Liver (tissue), 8 donors: ENCODE measurements at regions not wholly inside any gene's neighbourhood (a gene's known extent, or its start where the extent isn't known, plus 50 kb on each side); places are given as distances from the start of the nearest gene placed in this dataset.

Experiments used
- DNase-seq: peaks from one replicate; pipeline ENCODE4 v3.0.0-alpha.2; 2017; ENCODE audit warnings: low spot score
- H3K27ac ChIP-seq, 2 donors: one replicate each; pipeline ENCODE4 v1.7.0; 2013; ENCODE audit warnings: inconsistent platforms in 2 of 2, low read length in 2 of 2, control low read depth in 1 of 2, low read depth in 1 of 2, mild to moderate bottlenecking in 1 of 2
- H3K27me3 ChIP-seq, 4 donors: one replicate each; pipeline versions ENCODE4 v1.6.1 to v1.7.0; 2013; ENCODE audit warnings: low read length in 3 of 4, inconsistent platforms in 1 of 4, mild to moderate bottlenecking in 1 of 4, moderate library complexity in 1 of 4; ENCODE audit not compliant: control insufficient read depth in 4 of 4, insufficient read depth in 4 of 4
- H3K36me3 ChIP-seq, 4 donors: one replicate each; pipeline versions ENCODE4 v1.6.1 to v1.7.0; 2013; ENCODE audit warnings: low read length in 3 of 4, mild to moderate bottlenecking in 3 of 4, low read depth in 1 of 4, moderate library complexity in 1 of 4; ENCODE audit not compliant: control insufficient read depth in 4 of 4, insufficient read depth in 3 of 4
- H3K4me1 ChIP-seq, 4 donors: one replicate each; pipeline versions ENCODE4 v1.6.1 to v1.7.0; 2013; ENCODE audit warnings: low read length in 3 of 4, mild to moderate bottlenecking in 3 of 4, moderate library complexity in 1 of 4; ENCODE audit not compliant: control insufficient read depth in 4 of 4, insufficient read depth in 4 of 4
- H3K4me3 ChIP-seq, 3 donors: one replicate each; pipeline versions ENCODE4 v1.6.1 to v1.7.0; 2013; ENCODE audit warnings: low read length in 3 of 3, control low read depth in 1 of 3, low read depth in 1 of 3, mild to moderate bottlenecking in 1 of 3
- H3K9ac ChIP-seq, 2 donors: one replicate each; pipeline ENCODE4 v1.7.0; 2013; ENCODE audit warnings: low read length in 2 of 2, mild to moderate bottlenecking in 2 of 2, moderate library complexity in 2 of 2, control low read depth in 1 of 2, low read depth in 1 of 2
- H3K9me3 ChIP-seq, 4 donors: one replicate each; pipeline versions ENCODE4 v1.6.1 to v1.7.0; 2013; ENCODE audit warnings: low read length in 3 of 4; ENCODE audit not compliant: control insufficient read depth in 4 of 4
- ATF3 ChIP-seq: IDR thresholded peaks from 2 replicates; pipeline ENCODE4 v1.6.1; 2016; ENCODE audit warnings: antibody characterized with exemption
- FOXA1 ChIP-seq: IDR thresholded peaks from 2 replicates; pipeline ENCODE4 v1.6.1; 2016; ENCODE audit warnings: antibody characterized with exemption
- FOXA2 ChIP-seq: IDR thresholded peaks from 2 replicates; pipeline ENCODE4 v1.6.1; 2016; ENCODE audit warnings: antibody characterized with exemption
- GABPA ChIP-seq, 2 donors: IDR thresholded peaks in 1 of 2; conservative IDR thresholded peaks in 1 of 2; 2 replicates each; pipeline ENCODE4 v1.6.1; 2016; ENCODE audit warnings: antibody characterized with exemption in 2 of 2, mild to moderate bottlenecking in 1 of 2, moderate library complexity in 1 of 2
- HNF4G ChIP-seq: IDR thresholded peaks from 2 replicates; pipeline ENCODE4 v1.6.1; 2016; ENCODE audit warnings: antibody characterized with exemption
- JUND ChIP-seq, 2 donors: IDR thresholded peaks; 2 replicates each; pipeline ENCODE4 v1.6.1; 2016; ENCODE audit warnings: antibody characterized with exemption in 2 of 2
- RAD21 ChIP-seq, 2 donors: IDR thresholded peaks; 2 replicates each; pipeline ENCODE4 v1.6.1; 2016; ENCODE audit warnings: antibody characterized with exemption in 2 of 2, mild to moderate bottlenecking in 2 of 2
- REST ChIP-seq: IDR thresholded peaks from 2 replicates; pipeline ENCODE4 v1.6.1; 2016; ENCODE audit warnings: antibody characterized with exemption, mild to moderate bottlenecking
- RXRA ChIP-seq, 2 donors: IDR thresholded peaks; 2 replicates each; pipeline ENCODE4 v1.6.1; 2017 to 2018; ENCODE audit warnings: antibody characterized with exemption in 2 of 2, mild to moderate bottlenecking in 1 of 2
- SP1 ChIP-seq: IDR thresholded peaks from 2 replicates; pipeline ENCODE4 v1.6.1; 2018; ENCODE audit warnings: antibody characterized with exemption, mild to moderate bottlenecking
- YY1 ChIP-seq: IDR thresholded peaks from 2 replicates; pipeline ENCODE4 v1.6.1; 2016; ENCODE audit warnings: antibody characterized with exemption, mild to moderate bottlenecking
- WGBS: extraction: QIAGEN DNeasy Blood & Tissue Kit; methylation state at CpG from one replicate; pipeline ENCODE4 v1.1.7; 2013; 5-methylcytosine and 5-hydroxymethylcytosine counted together
- TF ChIP-seq, protein P1 (sequence below): fragments of 150-350 bp; IDR thresholded peaks from 2 replicates; pipeline ENCODE4 v1.5.1; 2017; ENCODE audit warnings: improper control_type of control experiment, low read depth, low read length; ENCODE audit not compliant: missing input control
- donor health status: healthy.
- donor health status: healthy.
- donor health status: healthy.
- donor health status: healthy.
- donor health status: healthy.

GRCh38 chr1:233516732-233517131 is 97.2 kb upstream of the KCNK1 start (continued):
- TF ChIP-seq, protein P1, sequence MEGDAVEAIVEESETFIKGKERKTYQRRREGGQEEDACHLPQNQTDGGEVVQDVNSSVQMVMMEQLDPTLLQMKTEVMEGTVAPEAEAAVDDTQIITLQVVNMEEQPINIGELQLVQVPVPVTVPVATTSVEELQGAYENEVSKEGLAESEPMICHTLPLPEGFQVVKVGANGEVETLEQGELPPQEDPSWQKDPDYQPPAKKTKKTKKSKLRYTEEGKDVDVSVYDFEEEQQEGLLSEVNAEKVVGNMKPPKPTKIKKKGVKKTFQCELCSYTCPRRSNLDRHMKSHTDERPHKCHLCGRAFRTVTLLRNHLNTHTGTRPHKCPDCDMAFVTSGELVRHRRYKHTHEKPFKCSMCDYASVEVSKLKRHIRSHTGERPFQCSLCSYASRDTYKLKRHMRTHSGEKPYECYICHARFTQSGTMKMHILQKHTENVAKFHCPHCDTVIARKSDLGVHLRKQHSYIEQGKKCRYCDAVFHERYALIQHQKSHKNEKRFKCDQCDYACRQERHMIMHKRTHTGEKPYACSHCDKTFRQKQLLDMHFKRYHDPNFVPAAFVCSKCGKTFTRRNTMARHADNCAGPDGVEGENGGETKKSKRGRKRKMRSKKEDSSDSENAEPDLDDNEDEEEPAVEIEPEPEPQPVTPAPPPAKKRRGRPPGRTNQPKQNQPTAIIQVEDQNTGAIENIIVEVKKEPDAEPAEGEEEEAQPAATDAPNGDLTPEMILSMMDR, result no peak
- TF ChIP-seq SP1 (no peak), HNF4G (no peak), ATF3 (no peak), FOXA1 (no peak)

DNA sequence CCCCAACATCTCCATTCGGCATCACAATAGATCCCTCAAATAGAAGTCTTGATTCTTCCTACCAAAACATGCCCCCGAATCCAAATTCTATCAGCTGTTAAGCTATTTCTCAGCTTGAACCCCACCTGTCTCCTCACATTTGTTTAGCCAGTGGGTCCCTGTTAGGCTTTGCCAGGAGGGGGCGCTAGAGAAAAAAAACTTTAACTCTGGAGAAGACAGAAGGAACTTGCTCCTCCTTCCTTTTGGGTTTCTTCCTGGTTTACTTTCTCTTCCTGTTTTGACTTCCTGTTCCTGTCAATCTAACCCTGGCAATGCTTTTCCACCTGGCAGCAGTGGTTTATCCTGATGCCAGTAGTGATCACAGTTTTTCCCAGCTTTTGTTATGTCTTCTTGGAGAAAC is 95.6 kb upstream of the KCNK1 start:
- Histone ChIP-seq H3K4me3 (no peak overlapping the region), H3K9ac (no peak overlapping the region), H3K4me1 (no peaks in the 10 kb centered on the region), H3K27ac (no peak overlapping the region), H3K27me3 (no peaks in the 10 kb centered on the region), H3K9me3 (no peaks in the 10 kb centered on the region), H3K36me3 (no peaks in the 10 kb centered on the region)
- DNase-seq, result no peak
- WGBS, result 62% methylated on average over 3 of the region's 3 CpGs
- TF ChIP-seq FOXA2 (no peak), RXRA (IDR thresholded peaks at IDR 0.05) (no peak), FOXA1 (no peak), RAD21 (IDR thresholded peaks at IDR 0.05) (peak; percentile 65 to 79), YY1 (no peak), ATF3 (no peak), JUND (IDR thresholded peaks at IDR 0.05) (no peak), GABPA (IDR thresholded peaks at IDR 0.05 in 1 of 2, conservative IDR thresholded peaks at IDR 0.05 in 1 of 2) (peak; percentile 67 to 73), REST (no peak)
- TF ChIP-seq, protein P1, result peak; percentile 49
